ENCODE measurements at regions not wholly inside any gene's neighbourhood (a gene's known extent, or its start where the extent isn't known, plus 50 kb on each side); places are given as distances from the start of the nearest gene placed in this dataset.

DNA sequence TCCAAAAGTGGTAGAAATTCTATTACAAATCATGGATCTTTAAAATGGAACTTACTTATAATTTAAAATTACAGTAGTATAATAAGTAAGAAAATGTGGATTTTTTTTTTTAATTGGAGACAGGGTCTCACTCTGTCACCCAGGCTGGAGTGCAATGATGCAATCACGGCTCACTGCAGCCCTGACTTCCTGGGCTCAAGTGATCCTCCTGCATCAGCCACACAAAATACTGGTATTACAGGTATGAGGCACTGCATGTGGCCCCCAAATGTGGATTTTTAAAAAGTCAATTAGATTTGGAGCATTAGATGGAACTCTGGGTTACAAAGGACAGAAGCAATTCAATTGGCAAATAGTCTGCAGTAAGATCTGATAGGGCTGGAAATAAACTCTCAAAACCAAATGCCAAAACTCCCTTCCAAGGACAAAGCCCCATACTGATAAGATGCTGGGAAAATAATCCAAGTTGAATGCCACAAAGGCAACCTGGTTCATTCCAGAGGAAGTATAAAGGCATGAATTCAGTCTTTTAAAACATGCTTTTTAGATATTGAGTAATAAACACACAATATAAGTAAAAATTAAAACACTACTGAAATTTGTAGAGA, 294.2 kb downstream of the ZNF248 start:
- TF ChIP-seq, protein P1, sequence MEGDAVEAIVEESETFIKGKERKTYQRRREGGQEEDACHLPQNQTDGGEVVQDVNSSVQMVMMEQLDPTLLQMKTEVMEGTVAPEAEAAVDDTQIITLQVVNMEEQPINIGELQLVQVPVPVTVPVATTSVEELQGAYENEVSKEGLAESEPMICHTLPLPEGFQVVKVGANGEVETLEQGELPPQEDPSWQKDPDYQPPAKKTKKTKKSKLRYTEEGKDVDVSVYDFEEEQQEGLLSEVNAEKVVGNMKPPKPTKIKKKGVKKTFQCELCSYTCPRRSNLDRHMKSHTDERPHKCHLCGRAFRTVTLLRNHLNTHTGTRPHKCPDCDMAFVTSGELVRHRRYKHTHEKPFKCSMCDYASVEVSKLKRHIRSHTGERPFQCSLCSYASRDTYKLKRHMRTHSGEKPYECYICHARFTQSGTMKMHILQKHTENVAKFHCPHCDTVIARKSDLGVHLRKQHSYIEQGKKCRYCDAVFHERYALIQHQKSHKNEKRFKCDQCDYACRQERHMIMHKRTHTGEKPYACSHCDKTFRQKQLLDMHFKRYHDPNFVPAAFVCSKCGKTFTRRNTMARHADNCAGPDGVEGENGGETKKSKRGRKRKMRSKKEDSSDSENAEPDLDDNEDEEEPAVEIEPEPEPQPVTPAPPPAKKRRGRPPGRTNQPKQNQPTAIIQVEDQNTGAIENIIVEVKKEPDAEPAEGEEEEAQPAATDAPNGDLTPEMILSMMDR (IDR thresholded peaks at IDR 0.05), result no peak
- no peak for TF ChIP-seq EP300 (IDR thresholded peaks at IDR 0.05)
- no peak for TF ChIP-seq POLR2A (IDR thresholded peaks at IDR 0.05)
